HCT116 (cell line): ENCODE measurements at regions not wholly inside any gene's neighbourhood (a gene's known extent, or its start where the extent isn't known, plus 50 kb on each side); places are given as distances from the start of the nearest gene placed in this dataset.

ENCODE experiments used
- ATAC-seq: fragments of 200-7000 bp; cut with Tn5 transposase; 2 replicates; pipeline ENCODE4 v1.9.1; 2020; ENCODE audit warnings: mild to moderate bottlenecking, moderate library complexity
- BruUV-seq: library from RNA; stranded (reverse); fragments of 400-500 nt; replicated peaks from 2 replicates; lab custom pipeline; 2021; lab: Mats Ljungman, UMichigan
- CTCF ChIA-PET: fragments of 300-600 bp; sonication (Branson Sonifier 250); formaldehyde crosslinking; loops from one replicate; lab custom pipeline; 2021; ENCODE audit warnings: antibody characterized with exemption; lab: Charles Lee
- POLR2A ChIA-PET: fragments of 300-600, 350-600 bp; sonication (Branson Sonifier 250); formaldehyde crosslinking; loops from one replicate; lab custom pipeline; 2021; ENCODE audit warnings: antibody characterized with exemption; lab: Charles Lee
- RAD21 ChIA-PET, 2 experiments: fragments of 300-600 bp; sonication (Branson Sonifier 250); formaldehyde crosslinking; loops; one replicate each; lab custom pipeline; 2023; ENCODE audit warnings: low total read pairs in 2 of 2; ENCODE audit not compliant: uncharacterized antibody in 2 of 2, unreplicated experiment in 2 of 2, low non-redundant PET in 1 of 2; lab: Charles Lee
- DNase-seq: peaks from one replicate; pipeline ENCODE4 v3.0.0-alpha.2; 2010; ENCODE audit warnings: low read depth, low spot score
- H2AFZ ChIP-seq: fragments of 200-600 bp; shearing (Covaris generic), sonication (generic); 2 replicates; pipeline ENCODE4 v1.6.1; 2017; ENCODE audit warnings: low read depth, mixed run types, mixed read lengths, antibody characterized with exemption, low read length; ENCODE audit not compliant: poor library complexity, severe bottlenecking
- H3K27ac ChIP-seq: 2 replicates; pipeline ENCODE4 v1.5.1; 2012; ENCODE audit warnings: low read depth, low read length
- H3K27me3 ChIP-seq: fragments of 200-600 bp; sonication (generic); 2 replicates; pipeline ENCODE4 v1.6.1; 2016; ENCODE audit warnings: mixed run types, low read length, mixed read lengths; ENCODE audit not compliant: insufficient read depth
- H3K36me3 ChIP-seq, 2 experiments: fragments of 200-500 bp in 1 of 2; fragments of 200-600 bp in 1 of 2; sonication (Bioruptor generic) in 1 of 2; sonication (generic) in 1 of 2; 2 replicates each; pipeline versions ENCODE4 v1.5.1 to v1.6.1; 2014 to 2016; ENCODE audit warnings: low read length in 2 of 2, inconsistent platforms in 1 of 2, mixed read lengths in 1 of 2, mixed run types in 1 of 2; ENCODE audit not compliant: insufficient read depth in 2 of 2, control insufficient read depth in 1 of 2
- H3K4me1 ChIP-seq, 2 experiments: fragments of 200-600 bp in 1 of 2; sonication (generic) in 1 of 2; 2 replicates each; pipeline versions ENCODE4 v1.5.1 to v1.6.1; 2012 to 2017; ENCODE audit warnings: low read length in 2 of 2, inconsistent platforms in 1 of 2, mild to moderate bottlenecking in 1 of 2, mixed read lengths in 1 of 2, mixed run types in 1 of 2, moderate library complexity in 1 of 2; ENCODE audit not compliant: insufficient read depth in 2 of 2, control insufficient read depth in 1 of 2
- H3K4me2 ChIP-seq: fragments of 200-600 bp; sonication (generic); 2 replicates; pipeline ENCODE4 v1.6.1; 2017; ENCODE audit warnings: mixed run types, low read length, mixed read lengths
- H3K4me3 ChIP-seq, 2 experiments: fragments of 200-600 bp in 1 of 2; sonication (generic) in 1 of 2; replicated peaks in 1 of 2; 2 replicates each; pipeline ENCODE4 v1.5.1; 2011 to 2016; ENCODE audit warnings: low read length in 2 of 2, control low read depth in 1 of 2, low read depth in 1 of 2, mild to moderate bottlenecking in 1 of 2, mixed read lengths in 1 of 2, mixed run types in 1 of 2
- H3K79me2 ChIP-seq: fragments of 200-600 bp; sonication (generic); 2 replicates; pipeline ENCODE4 v1.6.1; 2017; ENCODE audit warnings: mild to moderate bottlenecking, mixed run types, low read length, moderate library complexity, mixed read lengths; ENCODE audit not compliant: insufficient read depth
- H3K9ac ChIP-seq: fragments of 200-600 bp; sonication (generic); 2 replicates; pipeline ENCODE4 v1.6.1; 2016; ENCODE audit warnings: low read length, mixed read lengths
- H3K9me2 ChIP-seq: fragments of 200-600 bp; sonication (generic), shearing (Covaris generic); 2 replicates; pipeline ENCODE4 v1.6.1; 2017; ENCODE audit warnings: mixed run types, mild to moderate bottlenecking, moderate library complexity; ENCODE audit not compliant: insufficient read depth
- H3K9me3 ChIP-seq, 2 experiments: fragments of 200-500 bp in 1 of 2; fragments of 200-600 bp in 1 of 2; sonication (Bioruptor generic) in 1 of 2; sonication (generic) in 1 of 2; 2 replicates each; pipeline ENCODE4 v1.6.1; 2014 to 2017; ENCODE audit warnings: low read length in 2 of 2, mixed read lengths in 2 of 2, inconsistent platforms in 1 of 2, low read depth in 1 of 2, mild to moderate bottlenecking in 1 of 2, mixed run types in 1 of 2, moderate library complexity in 1 of 2; ENCODE audit not compliant: control insufficient read depth in 1 of 2, insufficient read depth in 1 of 2
- H4K20me1 ChIP-seq: fragments of 200-600 bp; sonication (generic), shearing (Covaris generic); 2 replicates; pipeline ENCODE4 v1.6.1; 2017; ENCODE audit warnings: mixed run types, mild to moderate bottlenecking, moderate library complexity; ENCODE audit not compliant: insufficient read depth
- CBX3 ChIP-seq: IDR thresholded peaks from 2 replicates; pipeline ENCODE4 v1.6.1; 2012; ENCODE audit warnings: low read depth
- CEBPB ChIP-seq: IDR thresholded peaks from 2 replicates; pipeline ENCODE4 v1.6.1; 2012; ENCODE audit warnings: low read depth
- CTCF ChIP-seq, 3 experiments: fragments of 200-600 bp in 1 of 3; sonication (generic) in 1 of 3; IDR thresholded peaks in 2 of 3; conservative IDR thresholded peaks in 1 of 3; 2 replicates each; pipeline ENCODE4 v1.5.1; 2012 to 2017; ENCODE audit warnings: low read depth in 2 of 3, low read length in 2 of 3, antibody characterized with exemption in 1 of 3, borderline replicate concordance in 1 of 3, control low read depth in 1 of 3, mild to moderate bottlenecking in 1 of 3, mixed read lengths in 1 of 3, mixed run types in 1 of 3, moderate library complexity in 1 of 3; ENCODE audit not compliant: insufficient read depth in 1 of 3
- ELF1 ChIP-seq: IDR thresholded peaks from 2 replicates; pipeline ENCODE4 v1.6.1; 2012; ENCODE audit warnings: low read depth, borderline replicate concordance
- EZH2phosphoT487 ChIP-seq: fragments of 200-600 bp; IDR thresholded peaks from 2 replicates; pipeline ENCODE4 v1.6.1; 2018; ENCODE audit warnings: antibody characterized with exemption, borderline replicate concordance
- FOSL1 ChIP-seq: IDR thresholded peaks from 2 replicates; pipeline ENCODE4 v1.6.1; 2012; ENCODE audit warnings: low read depth
- POLR2A ChIP-seq: IDR thresholded peaks from 2 replicates; pipeline ENCODE4 v1.7.0; 2011; ENCODE audit warnings: borderline replicate concordance; ENCODE audit not compliant: insufficient read depth, insufficient read length; ENCODE audit errors: extremely low read depth
- RAD21 ChIP-seq: IDR thresholded peaks from 2 replicates; pipeline ENCODE4 v1.6.1; 2012; ENCODE audit warnings: low read depth, mild to moderate bottlenecking
- SP1 ChIP-seq: IDR thresholded peaks from 2 replicates; pipeline ENCODE4 v1.6.1; 2012; ENCODE audit warnings: low read depth
- SRF ChIP-seq: IDR thresholded peaks from 2 replicates; pipeline ENCODE4 v1.6.1; 2012; ENCODE audit warnings: low read depth
- TCF7L2 ChIP-seq: IDR thresholded peaks from 2 replicates; pipeline ENCODE4 v1.7.0; 2011; ENCODE audit warnings: borderline replicate concordance, inconsistent platforms; ENCODE audit not compliant: insufficient read depth, insufficient read length; ENCODE audit errors: extremely low read depth
- YY1 ChIP-seq: IDR thresholded peaks from 2 replicates; pipeline ENCODE4 v1.6.1; 2011; ENCODE audit warnings: low read length, low read depth, moderate library complexity, mild to moderate bottlenecking; ENCODE audit not compliant: insufficient replicate concordance; ENCODE audit errors: extremely low read depth
- ZFX ChIP-seq: fragments of 450-650 bp; IDR thresholded peaks from 2 replicates; pipeline ENCODE4 v1.6.1; 2017
- ZNF274 ChIP-seq: fragments of 200-500 bp; sonication (Bioruptor generic); IDR thresholded peaks from 2 replicates; pipeline ENCODE4 v1.6.1; 2014; ENCODE audit warnings: mild to moderate bottlenecking, low read depth, low read length, inconsistent platforms
- intact Hi-C: fragments of 100-400 bp; cut with micrococcal nuclease; formaldehyde crosslinking; loops from 2 replicates; pipeline ENCODE4 v1.10.0; 2022

- H3K4me1 ChIP-seq, result no peaks in the 10 kb centered on the region
- H3K27ac ChIP-seq, result no peak overlapping the region
- H2AFZ ChIP-seq, result no peak overlapping the region
- intact Hi-C loops, result no loop called here
- POLR2A ChIA-PET, result no interaction called here
- H3K9me3 ChIP-seq, result no peaks in the 10 kb centered on the region
- no peak for TF ChIP-seq ELF1
- no peak for TF ChIP-seq ZNF274
- TF ChIP-seq POLR2A, result no peak
- no peak for TF ChIP-seq YY1
- no peak for TF ChIP-seq SP1
- TF ChIP-seq CEBPB, result no peak
- TF ChIP-seq EZH2phosphoT487, result no peak
- no peak for TF ChIP-seq FOSL1
- no peak for TF ChIP-seq SRF
- TF ChIP-seq RAD21, result no peak
- no peak for TF ChIP-seq CBX3
- TF ChIP-seq TCF7L2, result no peak
- no peak for TF ChIP-seq CTCF (IDR thresholded peaks at IDR 0.05 in 2 of 3, conservative IDR thresholded peaks at IDR 0.05 in 1 of 3; ENCODE audit: borderline replicate concordance in 1 of 3, insufficient read depth in 1 of 3, low read depth in 2 of 3, low read length in 2 of 3)
- no peak for TF ChIP-seq ZFX
- H3K9ac ChIP-seq, result no peak overlapping the region
- H3K4me2 ChIP-seq, result no peak overlapping the region
- RAD21 ChIA-PET, result no interaction called here
- H3K4me3 ChIP-seq, result no peak overlapping the region
- ATAC-seq (no peak), DNase-seq (no peak)
- BruUV-seq, result no TSS peak
- no peaks in the 10 kb centered on the region for H3K9me2 ChIP-seq
- H4K20me1 ChIP-seq, result no peaks in the 10 kb centered on the region
- no peaks in the 10 kb centered on the region for H3K79me2 ChIP-seq
- H3K27me3 ChIP-seq, result no peaks in the 10 kb centered on the region
- no peaks in the 10 kb centered on the region for H3K36me3 ChIP-seq
- CTCF ChIA-PET, result no interaction called here
Observed at GRCh38 chr3:189496375-189497138, 134.6 kb upstream of the TP63 start.
